ENCODE measurements at regions not wholly inside any gene's neighbourhood (a gene's known extent, or its start where the extent isn't known, plus 50 kb on each side); places are given as distances from the start of the nearest gene placed in this dataset.

GRCh38 chr6:119602215-119603178, 252.9 kb upstream of the MAN1A1 start:
- Histone ChIP-seq H3K4me1 (no peaks in the 10 kb centered on the region), H3K27me3 (no peaks in the 10 kb centered on the region), H3K27ac (no peak overlapping the region), H3K4me3 (no peak overlapping the region), H3K9me3 (no peaks in the 10 kb centered on the region), H3K36me3 (no peaks in the 10 kb centered on the region)
- intact Hi-C loops (cut with DNase I), result no loop called here
- no peak for TF ChIP-seq POLR2AphosphoS5 (IDR thresholded peaks at IDR 0.05)
- TF ChIP-seq POLR2A (IDR thresholded peaks at IDR 0.05), result no peak
- TF ChIP-seq CTCF (IDR thresholded peaks at IDR 0.05), result no peak
- no peak for TF ChIP-seq EP300 (IDR thresholded peaks at IDR 0.05)
- no peak for DNase-seq
- WGBS, 2 donors, result 70 to 84% methylated on average over 3 of the region's 3 CpGs

- Histone ChIP-seq H3K4me3 (no peak overlapping the region), H3K36me3 (no peaks in the 10 kb centered on the region), H3K4me1 (no peaks in the 10 kb centered on the region), H3K9me3 (no peaks in the 10 kb centered on the region), H3K27ac (no peak overlapping the region), H3K27me3 (no peaks in the 10 kb centered on the region)
- 32 to 65% methylated on average over 2 of the region's 2 CpGs for WGBS, 2 donors
- intact Hi-C loops (cut with DNase I), result no loop called here
- TF ChIP-seq EP300 (IDR thresholded peaks at IDR 0.05), result no peak
- no peak for TF ChIP-seq CTCF (IDR thresholded peaks at IDR 0.05)
- no peak for TF ChIP-seq POLR2AphosphoS5 (IDR thresholded peaks at IDR 0.05)
- TF ChIP-seq POLR2A (IDR thresholded peaks at IDR 0.05), result no peak
- DNase-seq, result no peak
Measured at GRCh38 chr6:119598883-119599282, 249.3 kb upstream of the MAN1A1 start.

- no peaks in the 10 kb centered on the region for H3K36me3 ChIP-seq
- H3K27ac ChIP-seq, result no peak overlapping the region
- intact Hi-C loops (cut with DNase I), result no loop called here
- no peak for DNase-seq
- no peaks in the 10 kb centered on the region for H3K9me3 ChIP-seq
- H3K4me3 ChIP-seq, result no peak overlapping the region
- H3K27me3 ChIP-seq, result no peaks in the 10 kb centered on the region
- no peak for TF ChIP-seq POLR2A (IDR thresholded peaks at IDR 0.05)
- no peak for TF ChIP-seq CTCF (IDR thresholded peaks at IDR 0.05)
- TF ChIP-seq EP300 (IDR thresholded peaks at IDR 0.05), result no peak
- no peak for TF ChIP-seq POLR2AphosphoS5 (IDR thresholded peaks at IDR 0.05)
- H3K4me1 ChIP-seq, result no peaks in the 10 kb centered on the region
Measured at GRCh38 chr6:119594907-119595306, 245.3 kb upstream of the MAN1A1 start.

- WGBS, 2 donors, result 90 to 97% methylated on average over 2 of the region's 2 CpGs
- intact Hi-C loops (cut with DNase I), result no loop called here
Measured at GRCh38 chr6:119591235-119591634, 241.7 kb upstream of the MAN1A1 start.

More at GRCh38 chr6:119591235-119591634, 241.7 kb upstream of the MAN1A1 start:
- TF ChIP-seq EP300 (IDR thresholded peaks at IDR 0.05) (no peak), CTCF (IDR thresholded peaks at IDR 0.05) (no peak), POLR2A (IDR thresholded peaks at IDR 0.05) (no peak), POLR2AphosphoS5 (IDR thresholded peaks at IDR 0.05) (no peak)
- no peak for DNase-seq
- H3K9me3 ChIP-seq, result no peaks in the 10 kb centered on the region
- H3K36me3 ChIP-seq, result no peaks in the 10 kb centered on the region
- no peaks in the 10 kb centered on the region for H3K27me3 ChIP-seq
- no peak overlapping the region for H3K27ac ChIP-seq
- H3K4me1 ChIP-seq, result no peaks in the 10 kb centered on the region
- no peak overlapping the region for H3K4me3 ChIP-seq

Measured in sigmoid colon (tissue), 6 donors.